RWPE2 (cell line): ENCODE measurements at regions not wholly inside any gene's neighbourhood (a gene's known extent, or its start where the extent isn't known, plus 50 kb on each side); places are given as distances from the start of the nearest gene placed in this dataset.

ENCODE experiments used
- ATAC-seq: fragments of 200-7000 bp; cut with Tn5 transposase; 3 replicates; pipeline ENCODE4 v1.9.1; 2021; ENCODE audit warnings: low read depth
- DNase-seq: peaks from one replicate; pipeline ENCODE4 v3.0.0-alpha.2; 2020; ENCODE audit warnings: low spot score
- H3K27ac ChIP-seq: fragments of 450-650 bp; 2 replicates; pipeline ENCODE4 v1.5.1; 2017; ENCODE audit warnings: mild to moderate bottlenecking; ENCODE audit not compliant: poor library complexity, severe bottlenecking
- H3K27me3 ChIP-seq: fragments of 250-450 bp; sonication (Bioruptor Pico); 2 replicates; pipeline ENCODE4 v1.5.1; 2021; ENCODE audit warnings: mild to moderate bottlenecking, moderate library complexity; ENCODE audit not compliant: insufficient read depth, poor library complexity, severe bottlenecking
- H3K36me3 ChIP-seq: fragments of 250-450 bp; sonication (Bioruptor Pico); 2 replicates; pipeline ENCODE4 v1.5.1; 2020; ENCODE audit warnings: low read depth, mild to moderate bottlenecking, moderate library complexity
- H3K4me1 ChIP-seq: fragments of 250-450 bp; sonication (Bioruptor Pico); 2 replicates; pipeline ENCODE4 v1.5.1; 2021; ENCODE audit warnings: mild to moderate bottlenecking, moderate library complexity; ENCODE audit not compliant: insufficient read depth, poor library complexity, severe bottlenecking
- H3K4me3 ChIP-seq: fragments of 250-450 bp; sonication (Bioruptor Pico); 2 replicates; pipeline ENCODE4 v1.5.1; 2021; ENCODE audit warnings: mild to moderate bottlenecking, moderate library complexity; ENCODE audit not compliant: severe bottlenecking
- H3K9me3 ChIP-seq: fragments of 250-450 bp; sonication (Bioruptor Pico); 2 replicates; pipeline ENCODE4 v1.5.1; 2021; ENCODE audit warnings: mild to moderate bottlenecking, moderate library complexity; ENCODE audit not compliant: severe bottlenecking
- TF ChIP-seq, protein P1 (sequence below): fragments of 450-650 bp; IDR thresholded peaks from one replicate; pipeline ENCODE4 v1.5.1; 2017; ENCODE audit warnings: mild to moderate bottlenecking, moderate library complexity; ENCODE audit not compliant: poor library complexity, severe bottlenecking

DNA sequence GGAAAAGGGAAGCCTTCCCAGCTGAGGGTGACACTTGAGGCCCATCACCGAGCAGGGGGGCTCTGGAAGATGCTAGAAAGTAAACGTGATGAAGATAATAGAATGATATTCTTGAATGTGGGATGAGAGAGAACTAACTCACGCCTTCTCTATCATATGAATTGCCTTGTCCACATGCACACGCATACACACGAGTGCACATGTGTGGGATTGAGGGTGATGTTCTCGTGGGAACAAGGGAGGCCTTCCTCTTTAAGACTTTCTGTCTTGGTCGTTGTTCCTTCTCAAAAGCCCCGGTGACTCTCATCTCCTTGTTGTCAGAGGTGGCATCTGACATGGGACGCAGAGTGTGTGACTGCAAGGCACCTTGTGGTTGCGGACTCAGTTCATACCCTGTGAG is 436.9 kb downstream of the ZNF516 start:
- TF ChIP-seq, protein P1, sequence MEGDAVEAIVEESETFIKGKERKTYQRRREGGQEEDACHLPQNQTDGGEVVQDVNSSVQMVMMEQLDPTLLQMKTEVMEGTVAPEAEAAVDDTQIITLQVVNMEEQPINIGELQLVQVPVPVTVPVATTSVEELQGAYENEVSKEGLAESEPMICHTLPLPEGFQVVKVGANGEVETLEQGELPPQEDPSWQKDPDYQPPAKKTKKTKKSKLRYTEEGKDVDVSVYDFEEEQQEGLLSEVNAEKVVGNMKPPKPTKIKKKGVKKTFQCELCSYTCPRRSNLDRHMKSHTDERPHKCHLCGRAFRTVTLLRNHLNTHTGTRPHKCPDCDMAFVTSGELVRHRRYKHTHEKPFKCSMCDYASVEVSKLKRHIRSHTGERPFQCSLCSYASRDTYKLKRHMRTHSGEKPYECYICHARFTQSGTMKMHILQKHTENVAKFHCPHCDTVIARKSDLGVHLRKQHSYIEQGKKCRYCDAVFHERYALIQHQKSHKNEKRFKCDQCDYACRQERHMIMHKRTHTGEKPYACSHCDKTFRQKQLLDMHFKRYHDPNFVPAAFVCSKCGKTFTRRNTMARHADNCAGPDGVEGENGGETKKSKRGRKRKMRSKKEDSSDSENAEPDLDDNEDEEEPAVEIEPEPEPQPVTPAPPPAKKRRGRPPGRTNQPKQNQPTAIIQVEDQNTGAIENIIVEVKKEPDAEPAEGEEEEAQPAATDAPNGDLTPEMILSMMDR: no peak
- no peak overlapping the region for H3K27ac ChIP-seq
- no peak overlapping the region for H3K4me3 ChIP-seq
- no peaks in the 10 kb centered on the region for H3K27me3 ChIP-seq
- DNase-seq (no peak), ATAC-seq (no peak)
- H3K4me1 ChIP-seq: no peaks in the 10 kb centered on the region
- H3K9me3 ChIP-seq: no peaks in the 10 kb centered on the region
- no peaks in the 10 kb centered on the region for H3K36me3 ChIP-seq

DNA sequence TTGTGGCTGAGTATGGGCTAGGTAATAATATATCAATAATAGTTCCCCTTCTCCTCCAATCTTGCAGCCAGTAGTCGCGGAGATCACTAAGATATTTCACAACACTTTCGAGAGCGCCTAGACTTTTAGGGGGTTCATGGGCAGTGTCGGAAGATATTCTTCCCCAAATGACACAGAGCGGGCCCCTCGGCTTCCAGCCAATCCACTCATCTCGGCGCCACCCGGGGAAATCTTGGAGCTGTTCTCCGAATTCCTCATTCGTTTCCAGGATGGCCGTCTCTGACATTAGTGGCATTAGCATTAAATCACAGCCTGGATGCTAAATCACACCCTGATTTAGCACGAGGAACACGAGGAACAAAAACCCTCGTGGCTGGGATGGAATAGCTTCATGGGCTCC is 437.7 kb downstream of the ZNF516 start:
- TF ChIP-seq, protein P1: no peak
- H3K36me3 ChIP-seq: no peaks in the 10 kb centered on the region
- no peak for DNase-seq
- no peak overlapping the region for H3K4me3 ChIP-seq
- no peaks in the 10 kb centered on the region for H3K4me1 ChIP-seq
- no peaks in the 10 kb centered on the region for H3K27me3 ChIP-seq
- no peak overlapping the region for H3K27ac ChIP-seq
- no peaks in the 10 kb centered on the region for H3K9me3 ChIP-seq
- no peak for ATAC-seq

- no peaks in the 10 kb centered on the region for H3K27me3 ChIP-seq
- no peaks in the 10 kb centered on the region for H3K9me3 ChIP-seq
- no peak overlapping the region for H3K4me3 ChIP-seq
- no peak overlapping the region for H3K27ac ChIP-seq
- TF ChIP-seq, protein P1: no peak
- no peaks in the 10 kb centered on the region for H3K4me1 ChIP-seq
- ATAC-seq: no peak
- H3K36me3 ChIP-seq: no peaks in the 10 kb centered on the region
- DNase-seq: no peak
Measured at GRCh38 chr18:76056471-76057110, 438.5 kb downstream of the ZNF516 start.

DNA sequence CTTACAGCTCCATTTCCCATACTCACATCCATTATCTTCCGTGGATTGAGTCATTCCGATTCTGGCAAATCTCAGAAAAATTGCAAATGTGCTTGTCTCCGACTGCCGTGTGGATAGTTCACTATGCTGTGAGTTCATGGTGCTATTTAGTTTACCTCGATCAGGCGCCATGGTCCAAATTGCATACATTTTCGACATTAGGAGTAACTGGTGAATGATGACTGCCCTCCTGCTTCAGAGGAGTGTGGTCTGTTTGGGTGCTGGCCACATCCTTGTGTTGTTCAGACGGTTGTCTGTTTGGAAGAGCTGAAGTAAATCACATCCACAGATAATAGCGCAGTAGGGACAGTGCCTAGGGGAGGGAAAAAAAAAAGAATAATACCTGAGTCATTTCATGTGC is 439.5 kb downstream of the ZNF516 start:
- no peak for DNase-seq
- H3K9me3 ChIP-seq: no peaks in the 10 kb centered on the region
- no peak overlapping the region for H3K4me3 ChIP-seq
- no peak for ATAC-seq
- no peaks in the 10 kb centered on the region for H3K4me1 ChIP-seq
- H3K27me3 ChIP-seq: no peaks in the 10 kb centered on the region
- TF ChIP-seq, protein P1: no peak
- no peaks in the 10 kb centered on the region for H3K36me3 ChIP-seq
- no peak overlapping the region for H3K27ac ChIP-seq

GRCh38 chr18:76055025-76055424 is 440.0 kb downstream of the ZNF516 start:
- Histone ChIP-seq H3K36me3 (no peaks in the 10 kb centered on the region), H3K9me3 (no peaks in the 10 kb centered on the region), H3K4me1 (no peaks in the 10 kb centered on the region), H3K27me3 (no peaks in the 10 kb centered on the region), H3K4me3 (no peak overlapping the region), H3K27ac (no peak overlapping the region)
- ATAC-seq: no peak
- no peak for DNase-seq
- TF ChIP-seq, protein P1: no peak
